CD4-positive, alpha-beta T cell treated with Interleukin-4 for 1 hour (primary cell): ENCODE measurements at regions not wholly inside any gene's neighbourhood (a gene's known extent, or its start where the extent isn't known, plus 50 kb on each side); places are given as distances from the start of the nearest gene placed in this dataset.

Source experiments
- DNase-seq, 2 donors: peaks; one replicate each; pipeline ENCODE4 v3.0.0-alpha.2; 2020 to 2022

- DNase-seq: no peak
These were observed 1101.5 kb upstream of the KLHL29 start for GRCh38 chr2:22283436-22283835.

- DNase-seq: no peak
These were observed 1094.7 kb upstream of the KLHL29 start for GRCh38 chr2:22290302-22290701.

GRCh38 chr2:22290909-22291473, 1094.0 kb upstream of the KLHL29 start:
- no peak for DNase-seq

GRCh38 chr2:22301228-22301627, 1083.8 kb upstream of the KLHL29 start:
- DNase-seq: no peak

GRCh38 chr2:22326250-22326649, 1058.7 kb upstream of the KLHL29 start:
- DNase-seq: no peak

GRCh38 chr2:22329211-22330154, 1055.5 kb upstream of the KLHL29 start:
- no peak for DNase-seq

- DNase-seq: no peak
These were observed 1048.6 kb upstream of the KLHL29 start for GRCh38 chr2:22336414-22336813.

GRCh38 chr2:22340716-22341115, 1044.3 kb upstream of the KLHL29 start:
- no peak for DNase-seq

GRCh38 chr2:22347306-22347705, 1037.7 kb upstream of the KLHL29 start:
- no peak for DNase-seq

- no peak for DNase-seq
These were observed 1034.4 kb upstream of the KLHL29 start for GRCh38 chr2:22350621-22351020.

- peak in 1 of 2 donors; percentile 11 for DNase-seq
These were observed 1029.1 kb upstream of the KLHL29 start for GRCh38 chr2:22355816-22356433.

GRCh38 chr2:22359071-22359672, 1025.8 kb upstream of the KLHL29 start:
- no peak for DNase-seq

GRCh38 chr2:22360735-22361374, 1024.1 kb upstream of the KLHL29 start:
- no peak for DNase-seq

- DNase-seq: no peak
These were observed 1023.4 kb upstream of the KLHL29 start for GRCh38 chr2:22361571-22361970.

GRCh38 chr2:22375096-22375495, 1009.9 kb upstream of the KLHL29 start:
- no peak for DNase-seq

- no peak for DNase-seq
These were observed 1007.7 kb upstream of the KLHL29 start for GRCh38 chr2:22377268-22377667.

- DNase-seq: no peak
These were observed 1002.4 kb upstream of the KLHL29 start for GRCh38 chr2:22382479-22383169.

GRCh38 chr2:22397847-22398246, 987.1 kb upstream of the KLHL29 start:
- no peak for DNase-seq

- DNase-seq: no peak
These were observed 981.2 kb upstream of the KLHL29 start for GRCh38 chr2:22403748-22404147.

- DNase-seq: no peak
These were observed 978.4 kb upstream of the KLHL29 start for GRCh38 chr2:22406625-22407024.

- no peak for DNase-seq
These were observed 964.9 kb upstream of the KLHL29 start for GRCh38 chr2:22420076-22420475.

- no peak for DNase-seq
These were observed 942.9 kb upstream of the KLHL29 start for GRCh38 chr2:22442051-22442450.
